Activated B cell treated with CpG ODN at 0.5 μM for 24 hours (primary cell): ENCODE measurements at regions not wholly inside any gene's neighbourhood (a gene's known extent, or its start where the extent isn't known, plus 50 kb on each side); places are given as distances from the start of the nearest gene placed in this dataset.

Source experiments
- ATAC-seq: fragments of 200-7000 bp; cut with Tn5 transposase; one replicate; pipeline ENCODE4 v1.10.0; 2021; ENCODE audit warnings: low read depth, mild to moderate bottlenecking, moderate library complexity
- CTCF ChIA-PET: fragments of 350-600 bp; sonication (Branson Sonifier 250); formaldehyde crosslinking; loops from one replicate; lab custom pipeline; 2021; ENCODE audit warnings: antibody characterized with exemption; lab: Charles Lee
- POLR2A ChIA-PET: fragments of 350-600 bp; sonication (Branson Sonifier 250); formaldehyde crosslinking; loops from one replicate; lab custom pipeline; 2021; ENCODE audit warnings: antibody characterized with exemption; lab: Charles Lee
- DNase-seq: peaks from one replicate; pipeline ENCODE4 v3.0.0; 2022
- H3K27ac Mint-ChIP-seq: one replicate; pipeline ENCODE4 v1.8.0; 2020; ENCODE audit warnings: mixed read lengths
- H3K27me3 Mint-ChIP-seq: one replicate; pipeline ENCODE4 v1.8.0; 2021; ENCODE audit warnings: mixed read lengths
- H3K36me3 Mint-ChIP-seq: one replicate; pipeline ENCODE4 v1.8.0; 2021; ENCODE audit warnings: low read depth, mixed read lengths
- H3K4me1 Mint-ChIP-seq: one replicate; pipeline ENCODE4 v1.8.0; 2021; ENCODE audit warnings: mixed read lengths
- H3K4me3 Mint-ChIP-seq: one replicate; pipeline ENCODE4 v1.8.0; 2020; ENCODE audit warnings: mild to moderate bottlenecking, mixed read lengths
- H3K9me3 Mint-ChIP-seq: one replicate; pipeline ENCODE4 v1.8.0; 2020; ENCODE audit warnings: mixed read lengths
- intact Hi-C: fragments of 100-400 bp; cut with micrococcal nuclease; formaldehyde crosslinking; loops from one replicate; pipeline ENCODE4 v1.15.1; 2024
- TF ChIP-seq, protein P1 (sequence below): fragments of 200-600 bp; IDR thresholded peaks from one replicate; pipeline ENCODE4 v1.8.0; 2022; ENCODE audit warnings: antibody characterized with exemption, mild to moderate bottlenecking

DNA sequence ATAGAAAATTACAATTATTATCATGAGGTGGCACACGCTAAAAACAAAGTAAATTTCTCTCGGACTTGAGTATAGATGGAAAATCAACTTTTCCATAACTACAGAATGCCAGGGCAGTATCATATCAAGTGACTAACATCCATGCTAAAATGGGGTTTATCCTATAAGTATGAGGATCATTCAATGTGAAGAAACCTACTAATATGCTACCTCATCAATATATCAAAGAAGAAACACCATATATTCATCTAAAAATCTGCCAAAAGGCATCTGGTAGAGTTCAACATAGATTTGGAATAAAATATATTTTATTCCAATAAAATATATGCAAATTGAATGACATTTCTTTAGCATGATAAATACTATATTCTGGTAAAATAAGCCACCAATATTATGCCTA lies 894.4 kb downstream of the MCTP2 start:
- ATAC-seq: no peak
- Mint-ChIP-seq H3K27ac (no peak overlapping the region), H3K4me3 (no peak overlapping the region), H3K36me3 (no peaks in the 10 kb centered on the region), H3K27me3 (no peaks in the 10 kb centered on the region), H3K9me3 (no peaks in the 10 kb centered on the region), H3K4me1 (no peaks in the 10 kb centered on the region)
- TF ChIP-seq, protein P1, sequence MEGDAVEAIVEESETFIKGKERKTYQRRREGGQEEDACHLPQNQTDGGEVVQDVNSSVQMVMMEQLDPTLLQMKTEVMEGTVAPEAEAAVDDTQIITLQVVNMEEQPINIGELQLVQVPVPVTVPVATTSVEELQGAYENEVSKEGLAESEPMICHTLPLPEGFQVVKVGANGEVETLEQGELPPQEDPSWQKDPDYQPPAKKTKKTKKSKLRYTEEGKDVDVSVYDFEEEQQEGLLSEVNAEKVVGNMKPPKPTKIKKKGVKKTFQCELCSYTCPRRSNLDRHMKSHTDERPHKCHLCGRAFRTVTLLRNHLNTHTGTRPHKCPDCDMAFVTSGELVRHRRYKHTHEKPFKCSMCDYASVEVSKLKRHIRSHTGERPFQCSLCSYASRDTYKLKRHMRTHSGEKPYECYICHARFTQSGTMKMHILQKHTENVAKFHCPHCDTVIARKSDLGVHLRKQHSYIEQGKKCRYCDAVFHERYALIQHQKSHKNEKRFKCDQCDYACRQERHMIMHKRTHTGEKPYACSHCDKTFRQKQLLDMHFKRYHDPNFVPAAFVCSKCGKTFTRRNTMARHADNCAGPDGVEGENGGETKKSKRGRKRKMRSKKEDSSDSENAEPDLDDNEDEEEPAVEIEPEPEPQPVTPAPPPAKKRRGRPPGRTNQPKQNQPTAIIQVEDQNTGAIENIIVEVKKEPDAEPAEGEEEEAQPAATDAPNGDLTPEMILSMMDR: no peak
- CTCF ChIA-PET: no interaction called here
- DNase-seq: no peak
- intact Hi-C loops: no loop called here
- POLR2A ChIA-PET: no interaction called here

DNA sequence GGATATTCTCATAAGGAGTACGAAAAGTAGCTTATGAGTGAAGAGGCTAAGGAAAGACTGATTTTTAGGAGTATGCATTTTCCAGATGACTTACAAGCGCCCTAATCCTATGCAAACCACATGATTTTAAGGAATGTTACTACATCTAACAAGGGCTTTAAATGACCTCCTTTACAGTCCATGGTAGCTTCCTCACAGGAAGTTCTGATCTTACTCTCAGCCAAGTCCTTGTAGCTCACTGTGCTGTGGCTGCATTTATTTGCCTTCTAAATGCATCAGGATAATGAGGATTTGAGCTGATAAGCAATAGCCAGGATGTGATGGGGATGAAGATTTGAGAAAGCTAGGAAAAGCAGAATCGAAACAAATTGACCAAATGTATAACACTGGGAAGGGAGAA lies 896.0 kb downstream of the MCTP2 start:
- Mint-ChIP-seq H3K27ac (no peak overlapping the region), H3K4me1 (no peaks in the 10 kb centered on the region), H3K9me3 (no peaks in the 10 kb centered on the region), H3K36me3 (no peaks in the 10 kb centered on the region), H3K4me3 (no peak overlapping the region), H3K27me3 (no peaks in the 10 kb centered on the region)
- no peak for ATAC-seq
- CTCF ChIA-PET: no interaction called here
- POLR2A ChIA-PET: no interaction called here
- no peak for DNase-seq
- intact Hi-C loops: no loop called here
- TF ChIP-seq, protein P1: no peak

GRCh38 chr15:95129574-95129973 lies 898.2 kb downstream of the MCTP2 start:
- TF ChIP-seq, protein P1: no peak
- Mint-ChIP-seq H3K36me3 (no peaks in the 10 kb centered on the region), H3K27ac (no peak overlapping the region), H3K9me3 (no peaks in the 10 kb centered on the region), H3K4me3 (no peak overlapping the region), H3K4me1 (no peaks in the 10 kb centered on the region), H3K27me3 (no peaks in the 10 kb centered on the region)
- ATAC-seq (no peak), DNase-seq (no peak)
- POLR2A ChIA-PET: no interaction called here
- intact Hi-C loops: no loop called here
- CTCF ChIA-PET: no interaction called here

GRCh38 chr15:95131131-95131556 lies 899.8 kb downstream of the MCTP2 start:
- POLR2A ChIA-PET: no interaction called here
- ATAC-seq (no peak), DNase-seq (no peak)
- no peaks in the 10 kb centered on the region for H3K9me3 Mint-ChIP-seq
- H3K36me3 Mint-ChIP-seq: no peaks in the 10 kb centered on the region
- TF ChIP-seq, protein P1: no peak
- no peak overlapping the region for H3K4me3 Mint-ChIP-seq
- H3K27ac Mint-ChIP-seq: no peak overlapping the region
- intact Hi-C loops: no loop called here
- H3K27me3 Mint-ChIP-seq: no peaks in the 10 kb centered on the region
- H3K4me1 Mint-ChIP-seq: no peaks in the 10 kb centered on the region
- CTCF ChIA-PET: no interaction called here

DNA sequence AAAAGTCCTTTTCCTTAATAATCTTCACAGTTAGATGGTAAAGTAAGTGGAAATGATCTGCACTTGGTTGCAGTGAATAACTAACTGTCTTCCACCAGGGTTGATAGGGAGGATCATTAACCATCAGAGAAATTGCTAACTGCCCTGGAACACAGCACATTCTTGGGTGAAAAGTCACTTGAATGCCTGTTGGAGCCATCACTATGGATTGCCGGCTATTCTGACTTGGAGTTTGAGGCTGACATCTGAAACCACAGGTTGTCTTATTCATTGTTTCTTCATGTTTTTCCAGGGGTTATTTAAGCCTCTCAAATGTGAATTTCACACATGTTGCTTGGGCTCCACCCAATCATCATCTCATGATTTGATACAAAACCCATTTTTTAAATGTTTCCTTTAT lies 901.4 kb downstream of the MCTP2 start:
- Mint-ChIP-seq H3K27ac (no peak overlapping the region), H3K27me3 (no peaks in the 10 kb centered on the region), H3K9me3 (peaks cover 2% of the 10 kb centered on the region), H3K36me3 (no peaks in the 10 kb centered on the region), H3K4me1 (no peaks in the 10 kb centered on the region), H3K4me3 (no peak overlapping the region)
- DNase-seq: no peak
- no peak for ATAC-seq
- TF ChIP-seq, protein P1: no peak
- CTCF ChIA-PET: no interaction called here
- POLR2A ChIA-PET: no interaction called here
- intact Hi-C loops: no loop called here
